AG08396 (cell line): ENCODE measurements at regions not wholly inside any gene's neighbourhood (a gene's known extent, or its start where the extent isn't known, plus 50 kb on each side); places are given as distances from the start of the nearest gene placed in this dataset.

ENCODE experiments used
- DNase-seq: peaks from one replicate; pipeline ENCODE4 v3.0.0; 2012; ENCODE audit warnings: low spot score, mixed read lengths

DNA sequence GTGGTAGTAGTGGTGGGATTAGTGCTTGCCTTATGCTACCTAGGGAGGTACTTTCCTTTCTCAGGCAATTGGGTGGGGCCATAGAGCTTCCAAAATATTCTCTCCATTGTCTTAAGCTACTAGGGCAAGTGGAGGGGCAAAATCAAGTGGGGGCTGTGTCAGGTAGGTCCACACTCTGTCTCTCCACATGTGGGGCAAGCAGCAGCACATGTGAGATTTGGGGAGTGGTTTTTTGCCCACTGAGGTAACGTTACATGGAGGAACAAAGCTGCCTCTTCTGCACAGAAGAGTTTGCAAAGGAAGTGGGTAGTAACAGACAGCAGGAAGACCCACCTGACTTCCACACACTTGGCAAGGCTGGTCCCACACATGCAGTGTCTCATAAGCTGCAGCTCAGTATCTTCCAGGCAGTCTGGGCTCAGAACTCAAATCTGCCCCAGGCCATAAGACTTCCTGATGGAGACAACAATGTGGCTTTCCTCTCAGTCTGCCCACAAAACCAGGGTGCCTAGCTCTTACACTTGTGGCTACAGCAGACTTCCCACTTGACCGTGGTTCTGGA lies 1581.5 kb upstream of the PCDH20 start:
- DNase-seq = no peak

DNA sequence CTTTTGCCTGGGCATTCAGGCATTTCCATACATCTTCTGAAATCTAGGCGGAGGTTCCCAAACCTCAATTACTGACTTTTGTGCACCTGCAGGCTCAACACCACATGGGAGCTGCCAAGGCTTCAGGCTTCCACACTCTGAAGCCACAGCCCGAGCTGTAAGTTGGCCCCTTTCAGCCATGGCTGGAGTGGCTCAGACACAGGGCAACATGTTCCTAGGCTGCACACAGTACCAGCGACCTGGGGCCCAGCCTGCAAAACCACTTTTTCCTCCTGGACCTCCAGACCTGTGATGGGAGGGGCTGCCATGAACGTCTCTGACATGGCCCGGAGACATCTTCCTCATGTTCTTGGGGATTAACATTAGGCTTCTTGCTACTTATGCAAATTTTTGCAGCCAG lies 1558.2 kb upstream of the PCDH20 start:
- DNase-seq = no peak

DNA sequence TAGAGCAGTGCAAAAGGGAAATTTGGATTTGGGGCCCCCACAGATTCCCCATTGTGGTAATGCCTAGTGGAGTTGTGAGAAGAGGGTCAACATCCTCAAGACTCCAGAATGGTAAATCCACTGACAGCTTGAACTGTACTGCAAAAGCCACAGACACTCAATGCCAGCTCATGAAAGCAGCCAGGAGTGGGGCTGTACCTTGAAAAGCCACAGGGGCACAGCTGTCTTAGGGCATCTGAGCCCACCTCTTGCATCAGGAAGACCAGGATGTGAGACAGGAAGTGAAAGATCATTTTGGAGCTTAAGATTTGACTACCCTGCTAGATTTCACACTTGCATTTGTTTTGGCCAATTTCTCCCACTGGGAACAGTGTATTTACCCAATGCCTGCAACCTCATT lies 1548.9 kb upstream of the PCDH20 start:
- no peak for DNase-seq

DNA sequence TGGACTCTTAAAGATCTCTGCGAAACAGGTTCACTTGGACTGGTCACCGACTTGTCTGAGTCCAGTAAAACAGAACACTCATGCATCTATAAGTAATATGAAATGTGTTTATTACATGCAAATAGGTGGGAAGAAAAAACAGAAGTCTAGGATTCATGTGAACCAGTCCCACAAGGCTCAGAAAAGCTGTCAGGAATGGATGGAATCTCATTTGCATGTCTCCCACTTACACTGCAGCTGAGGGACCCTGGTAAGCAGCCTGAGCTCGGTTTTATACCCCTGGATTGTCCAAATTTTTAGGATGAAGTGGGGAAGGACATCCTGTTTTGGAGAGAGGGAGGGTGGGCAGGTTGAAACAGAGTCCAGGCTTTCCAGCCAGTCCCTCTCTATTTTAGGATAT lies 1545.1 kb upstream of the PCDH20 start:
- no peak for DNase-seq

DNA sequence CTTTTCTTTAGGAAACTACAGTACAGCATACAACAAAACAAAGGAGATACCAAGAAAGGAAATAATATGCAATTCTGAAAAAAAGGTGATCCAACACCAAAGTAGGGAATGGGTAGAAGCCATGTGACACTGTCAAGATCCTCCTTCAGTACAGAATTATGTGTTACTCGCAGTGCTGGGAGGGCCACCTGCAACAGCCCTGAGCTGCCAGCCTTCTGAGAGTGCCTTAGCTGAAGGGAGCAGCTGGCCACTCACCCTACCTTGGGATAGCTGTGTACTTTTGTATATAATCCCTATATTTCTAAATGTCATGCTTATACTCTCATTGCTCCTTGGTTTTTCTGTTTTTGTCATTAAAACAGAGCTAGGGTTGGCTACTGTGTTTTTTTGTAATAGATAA lies 1518.2 kb upstream of the PCDH20 start:
- DNase-seq = no peak

DNA sequence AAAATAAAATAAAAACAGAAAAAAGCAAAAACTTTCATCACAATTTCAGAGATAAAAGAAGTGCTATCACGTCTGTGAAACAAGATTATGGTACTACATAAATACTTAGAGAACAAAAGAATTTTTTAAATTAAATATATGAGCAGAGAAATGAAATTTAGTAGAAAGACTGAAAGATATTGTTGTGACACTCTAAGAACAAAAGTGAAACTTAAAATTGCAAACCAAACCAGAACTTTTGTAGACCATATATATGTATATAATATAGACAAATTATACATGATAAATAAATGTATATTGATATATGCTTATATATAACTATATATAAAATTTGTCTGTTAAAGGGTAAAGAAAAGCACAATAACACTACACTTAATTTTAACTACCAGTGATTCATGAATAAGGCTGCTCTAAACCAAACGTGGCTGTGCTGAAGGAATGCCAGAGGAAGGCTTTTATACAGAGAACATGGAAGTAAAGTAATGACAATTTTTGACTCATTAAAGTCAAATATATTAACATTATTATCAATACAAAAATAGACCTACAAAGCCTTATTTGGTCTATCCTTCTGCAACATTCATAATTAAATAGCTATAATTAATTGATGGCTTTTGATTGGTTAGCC lies 1516.7 kb upstream of the PCDH20 start:
- no peak for DNase-seq

DNA sequence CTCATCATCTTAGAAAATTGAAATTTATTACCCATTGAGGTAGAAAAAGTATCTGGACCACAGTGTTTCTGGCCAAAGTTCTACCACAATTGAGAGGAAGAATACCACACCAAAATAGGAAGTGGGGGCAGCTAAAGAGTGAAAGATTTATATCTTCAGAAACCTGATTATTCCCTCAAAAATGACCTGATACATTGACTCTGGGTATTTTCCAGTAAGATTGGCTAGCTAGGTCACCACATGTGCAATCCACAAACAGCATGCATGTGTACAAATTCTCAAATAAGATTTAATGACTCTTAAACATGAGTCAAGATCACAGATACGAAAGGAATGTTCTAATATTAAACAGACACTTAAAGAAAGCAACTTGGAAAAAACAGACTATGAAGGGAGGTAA lies 1516.2 kb upstream of the PCDH20 start:
- DNase-seq = no peak

DNA sequence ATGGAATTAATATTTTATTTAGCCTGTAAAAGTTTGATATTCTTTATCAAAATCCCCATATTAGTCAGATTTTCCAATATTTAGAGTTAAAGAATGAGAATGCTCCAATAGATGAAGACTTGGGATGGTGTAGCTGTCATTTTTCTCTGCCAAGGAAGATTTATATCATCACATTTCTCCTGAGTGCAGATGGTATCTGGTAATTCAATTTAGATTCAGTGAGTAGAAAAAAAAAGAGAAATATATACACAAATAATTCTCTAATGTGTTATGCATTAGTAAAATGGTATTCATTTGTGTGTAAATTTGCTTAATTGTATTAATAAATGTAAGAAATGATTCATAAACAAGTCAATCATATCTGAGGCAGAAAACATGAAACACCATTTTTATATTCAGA lies 1508.7 kb upstream of the PCDH20 start:
- no peak for DNase-seq

DNA sequence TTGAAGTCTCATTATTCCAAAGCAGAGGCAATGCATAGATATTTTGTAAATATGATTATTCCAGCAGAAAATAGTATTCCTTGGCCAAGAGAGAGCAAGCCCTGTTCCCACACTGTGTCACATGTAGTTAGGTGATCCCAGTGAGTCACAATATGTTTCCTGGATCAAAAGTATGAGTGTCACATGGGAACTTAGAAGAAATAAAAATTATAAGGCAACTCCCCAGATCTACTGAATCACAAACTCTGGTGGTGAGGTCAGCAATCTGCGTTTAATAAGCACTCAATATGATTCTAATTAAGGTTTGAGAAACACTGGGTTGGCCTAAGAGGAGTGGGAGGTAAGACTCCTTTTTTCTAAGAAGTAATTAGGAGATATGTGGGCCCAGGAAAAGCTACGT lies 1504.5 kb upstream of the PCDH20 start:
- DNase-seq = no peak

DNA sequence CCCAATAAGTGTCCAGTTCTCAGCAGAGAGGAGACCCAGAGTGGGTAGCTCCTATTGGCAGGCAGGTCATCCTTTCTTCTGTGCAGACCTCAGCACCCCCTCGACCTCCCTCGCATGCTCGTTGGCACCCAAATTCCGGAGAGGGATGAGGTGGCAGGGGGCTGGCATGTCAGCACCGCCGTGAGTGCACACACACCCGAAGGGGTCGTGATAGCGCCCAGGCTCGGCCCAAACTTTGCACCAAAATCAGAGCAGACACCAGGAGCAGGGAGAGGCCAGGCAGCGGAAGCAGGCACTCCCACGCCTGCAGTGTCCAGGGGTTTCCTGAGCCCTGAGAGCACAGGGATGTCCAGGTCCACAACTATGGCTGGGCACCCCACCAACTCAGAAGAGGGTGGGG lies 1503.8 kb upstream of the PCDH20 start:
- DNase-seq = no peak

DNA sequence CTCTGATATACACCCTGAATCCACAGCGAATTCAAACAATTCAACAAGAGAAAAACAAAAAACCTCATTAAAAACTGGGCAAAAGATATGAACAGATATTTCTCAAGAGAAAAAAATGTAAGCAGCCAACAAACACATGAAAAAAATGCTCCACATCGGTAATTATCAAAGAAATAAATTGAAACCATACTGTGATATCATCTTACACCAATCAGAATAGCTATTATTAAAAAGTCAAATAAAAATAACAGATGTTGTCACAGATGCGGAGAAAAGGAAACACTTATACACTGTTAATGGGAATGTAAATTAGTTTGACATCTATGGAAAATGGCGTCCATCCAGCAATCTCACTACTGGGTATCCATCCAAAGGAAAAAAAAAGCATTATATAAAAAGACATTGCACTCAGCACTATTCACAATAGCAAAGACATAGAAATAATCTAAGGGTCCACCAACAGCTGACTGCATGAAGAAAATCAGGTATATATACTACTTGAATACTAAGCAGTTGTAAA lies 1495.0 kb upstream of the PCDH20 start:
- no peak for DNase-seq

DNA sequence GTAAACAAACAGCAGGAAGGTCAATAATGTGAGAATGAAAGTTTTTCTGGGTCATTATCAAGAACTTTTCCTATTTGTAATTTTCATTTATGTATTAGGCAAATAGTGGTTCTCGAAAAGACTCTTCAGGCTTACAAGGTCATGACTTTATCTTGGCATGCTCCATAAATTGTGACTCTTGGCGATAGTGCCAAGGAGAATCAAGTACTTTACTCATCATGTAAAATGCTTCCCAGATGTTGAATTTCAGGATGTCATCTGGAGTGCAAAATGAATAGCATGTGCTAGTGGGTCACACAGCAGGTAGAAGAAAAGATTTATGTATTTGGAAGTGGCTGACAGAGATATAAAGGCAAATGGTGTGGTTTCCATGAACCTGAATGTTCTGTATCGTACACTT lies 1492.7 kb upstream of the PCDH20 start:
- no peak for DNase-seq

DNA sequence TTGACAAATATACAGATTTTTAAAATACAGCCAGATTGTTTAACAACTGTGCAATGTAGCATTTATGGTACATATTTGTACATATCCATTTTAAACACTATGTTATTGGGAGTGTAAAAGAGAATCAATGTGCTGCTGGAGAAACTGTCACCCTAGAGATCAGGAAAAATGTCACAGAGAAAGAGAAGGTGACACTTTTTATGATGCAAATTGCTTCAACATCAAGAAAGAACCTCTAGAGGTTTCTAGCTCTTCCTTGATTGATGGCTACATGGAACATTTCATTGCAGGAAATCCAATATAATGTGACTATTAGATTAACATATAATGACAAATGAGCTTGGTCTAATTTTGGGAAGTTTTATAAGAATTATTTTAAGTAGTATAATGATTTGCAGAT lies 1491.2 kb upstream of the PCDH20 start:
- DNase-seq = no peak

DNA sequence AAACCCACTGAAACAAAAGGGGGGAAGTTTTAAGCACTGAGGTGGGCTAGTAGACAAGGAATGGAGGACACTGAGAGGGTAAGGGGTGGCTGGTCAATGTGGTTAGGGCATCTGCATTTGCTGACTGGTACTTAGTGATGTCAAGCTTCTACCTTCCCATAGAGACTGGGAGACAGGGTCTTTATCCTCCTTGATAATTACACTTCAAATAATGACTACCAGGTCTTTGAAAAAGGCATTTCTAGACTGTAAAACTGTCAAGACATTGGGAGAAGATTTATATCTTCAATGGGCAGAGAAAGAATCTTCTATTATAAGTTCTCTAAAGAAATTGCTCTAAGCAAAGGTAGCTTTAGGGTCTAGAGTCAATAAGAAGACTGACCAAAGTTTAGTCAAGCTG lies 1490.8 kb upstream of the PCDH20 start:
- no peak for DNase-seq

DNA sequence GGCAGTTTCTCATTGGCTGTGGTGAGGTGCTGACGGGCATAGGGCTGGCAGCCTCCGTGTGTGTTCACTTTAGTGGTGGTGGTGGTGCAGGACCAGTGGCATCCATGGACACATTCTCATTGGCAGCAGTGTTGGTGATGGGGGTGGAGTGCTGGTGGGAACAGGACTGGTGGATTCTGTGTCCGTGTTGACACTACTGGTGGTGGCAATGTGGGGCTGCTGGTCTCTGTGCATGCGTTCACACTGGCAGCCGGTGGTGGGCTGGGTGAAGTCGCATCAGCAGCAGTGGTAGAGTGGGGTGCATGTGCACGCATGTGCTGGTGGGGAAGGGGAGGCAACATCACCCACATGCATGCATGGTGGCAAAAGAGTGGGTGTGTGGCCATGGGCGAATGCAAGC lies 1471.4 kb upstream of the PCDH20 start:
- DNase-seq = no peak

DNA sequence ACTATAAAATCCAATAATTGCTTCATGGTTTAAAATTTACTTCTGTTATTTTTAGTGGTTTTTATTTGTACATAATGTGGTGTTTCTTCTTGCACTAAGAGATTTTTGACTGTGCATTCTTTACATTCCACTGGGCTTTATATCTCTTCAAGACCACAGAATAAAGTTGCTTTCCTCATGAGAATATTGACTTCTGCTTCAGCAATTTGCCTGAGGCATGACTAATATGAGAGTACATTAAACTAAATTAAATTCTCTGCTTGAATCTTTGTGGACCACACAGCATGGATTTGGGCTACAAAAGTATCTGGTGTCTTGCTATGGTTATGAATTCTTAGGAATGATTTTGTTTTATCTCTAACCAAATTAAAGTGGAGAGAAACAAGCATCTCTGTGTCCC lies 1463.4 kb upstream of the PCDH20 start:
- DNase-seq = no peak

DNA sequence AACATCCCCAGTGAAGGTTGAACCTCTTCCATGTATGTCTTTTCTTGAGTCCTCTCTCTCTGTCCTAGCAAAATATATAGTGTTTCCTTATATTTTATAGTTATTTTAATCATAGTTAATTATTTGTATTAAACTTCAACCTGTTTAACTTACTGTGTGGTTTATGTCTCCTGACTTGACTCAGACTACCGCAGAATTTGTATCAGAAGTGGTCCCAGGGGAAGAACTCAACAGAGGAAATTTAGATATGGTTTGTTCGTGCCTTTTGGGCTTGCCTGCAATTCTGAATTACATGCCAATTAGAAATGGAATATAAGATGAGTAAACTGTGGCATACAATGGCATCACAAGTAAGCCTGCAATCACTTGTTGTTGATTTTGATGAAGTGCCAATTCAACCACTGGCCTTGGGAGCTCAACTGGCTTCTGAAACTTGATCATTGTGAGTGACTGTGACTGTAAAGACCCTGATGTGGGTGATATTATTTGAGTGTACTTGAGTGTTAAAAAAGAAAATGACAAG lies 1459.5 kb upstream of the PCDH20 start:
- no peak for DNase-seq

DNA sequence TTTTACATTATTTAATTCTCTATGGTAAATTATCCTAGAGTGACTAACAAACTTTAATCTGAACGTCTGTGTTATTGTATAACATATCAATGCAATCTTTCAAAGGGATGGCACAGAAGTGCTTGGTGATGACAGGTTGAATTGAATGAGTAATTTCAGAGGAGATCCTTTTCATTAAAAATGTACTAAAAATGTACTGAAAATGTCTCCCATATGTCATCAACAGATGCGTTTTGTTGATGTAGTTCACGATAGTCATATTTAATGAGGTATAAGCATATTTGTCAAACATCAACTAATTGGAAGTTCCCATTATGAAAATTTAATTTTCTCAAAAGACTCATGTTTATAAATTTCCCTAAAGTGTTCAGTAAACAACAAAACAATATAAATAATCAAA lies 1434.7 kb upstream of the PCDH20 start:
- DNase-seq = no peak

DNA sequence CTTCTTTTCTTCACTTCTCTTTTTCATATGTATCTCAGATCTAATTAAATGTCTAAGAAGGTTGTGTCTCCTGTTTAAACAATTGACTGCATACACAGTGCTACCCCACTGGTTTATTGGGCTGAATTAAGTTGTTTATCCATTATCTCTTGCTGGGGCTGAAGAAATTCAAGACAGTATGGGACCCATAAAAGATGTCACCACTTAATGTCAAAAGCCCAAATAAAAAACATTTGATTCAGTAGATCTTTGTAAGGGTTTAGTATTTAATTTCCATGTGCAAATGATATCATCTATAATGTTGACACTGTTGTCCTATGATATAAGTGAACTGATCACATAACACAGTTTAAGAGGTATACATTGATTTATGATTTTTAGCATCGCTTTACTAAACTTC lies 1431.9 kb upstream of the PCDH20 start:
- no peak for DNase-seq

DNA sequence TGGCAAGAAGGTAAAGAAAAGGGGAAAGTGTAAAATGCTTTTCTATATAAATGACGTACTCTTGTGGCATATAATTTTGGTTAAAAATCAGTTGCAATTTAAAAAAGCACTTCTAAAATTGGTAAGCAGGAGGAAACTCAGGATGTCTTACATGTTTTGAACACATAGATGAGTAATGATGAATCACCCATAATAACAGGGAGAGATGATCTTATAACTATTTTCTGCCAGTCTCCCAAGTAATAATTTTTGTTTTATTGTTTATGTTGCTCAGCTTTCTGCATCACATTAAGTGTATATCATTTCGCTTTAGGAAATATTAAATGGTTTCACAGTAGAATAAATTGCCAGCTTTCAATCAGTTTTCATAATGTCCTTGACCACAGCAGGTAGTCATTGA lies 1430.7 kb upstream of the PCDH20 start:
- no peak for DNase-seq

DNA sequence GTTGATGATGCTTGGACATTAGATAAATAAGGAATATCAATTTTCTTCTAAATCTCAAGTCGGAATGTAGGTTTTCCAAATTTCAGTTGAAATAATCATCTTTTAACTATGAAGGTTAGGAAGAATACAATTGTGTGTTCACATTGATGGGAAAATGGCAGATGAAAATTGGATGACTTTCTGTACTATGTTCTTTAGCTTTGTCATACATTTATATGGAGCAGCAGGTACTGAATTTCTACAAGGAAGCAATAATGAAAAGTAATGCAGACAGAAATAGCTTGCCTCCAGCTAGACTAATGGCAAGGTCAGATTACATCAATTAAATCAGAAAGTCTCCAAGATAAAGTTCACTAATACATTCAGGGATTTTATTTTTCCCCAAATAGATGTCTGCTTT lies 1423.7 kb upstream of the PCDH20 start:
- no peak for DNase-seq

DNA sequence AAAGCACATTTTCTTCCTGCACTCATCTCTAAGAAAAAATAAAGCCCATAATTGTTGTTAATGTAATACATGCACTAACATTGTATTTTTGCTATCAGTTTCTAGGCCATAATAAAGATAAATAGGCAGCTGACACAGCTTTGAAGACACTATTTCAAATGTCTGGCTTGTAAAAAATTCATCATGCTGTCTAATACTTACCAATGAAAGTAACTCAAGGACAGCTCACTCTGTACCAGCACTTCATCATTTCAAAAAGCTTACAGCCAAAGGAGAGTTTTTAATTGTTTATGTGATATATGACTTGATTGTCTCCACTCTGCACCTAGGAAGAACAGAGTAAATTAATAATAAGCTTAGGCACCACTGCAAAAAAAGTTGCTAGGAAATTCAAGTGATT lies 1423.3 kb upstream of the PCDH20 start:
- DNase-seq = no peak

DNA sequence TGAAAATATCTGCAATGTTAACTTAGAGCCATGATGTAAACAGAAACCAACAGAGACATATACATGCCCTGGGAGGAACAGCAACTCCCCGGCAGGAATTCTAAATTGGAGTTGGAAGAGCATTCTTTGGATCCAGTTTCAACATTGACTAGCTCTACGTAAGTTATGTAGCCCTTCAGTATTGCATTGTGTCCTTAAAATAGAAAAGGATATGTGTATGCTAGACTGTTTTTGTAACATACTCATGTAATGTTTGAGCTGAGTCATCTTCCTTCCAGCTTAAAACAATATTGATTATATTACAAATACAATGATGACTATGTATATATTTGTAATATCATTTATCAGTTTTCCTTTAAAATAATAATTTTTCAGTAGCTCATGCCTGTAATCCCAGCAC lies 1422.2 kb upstream of the PCDH20 start:
- DNase-seq = no peak

DNA sequence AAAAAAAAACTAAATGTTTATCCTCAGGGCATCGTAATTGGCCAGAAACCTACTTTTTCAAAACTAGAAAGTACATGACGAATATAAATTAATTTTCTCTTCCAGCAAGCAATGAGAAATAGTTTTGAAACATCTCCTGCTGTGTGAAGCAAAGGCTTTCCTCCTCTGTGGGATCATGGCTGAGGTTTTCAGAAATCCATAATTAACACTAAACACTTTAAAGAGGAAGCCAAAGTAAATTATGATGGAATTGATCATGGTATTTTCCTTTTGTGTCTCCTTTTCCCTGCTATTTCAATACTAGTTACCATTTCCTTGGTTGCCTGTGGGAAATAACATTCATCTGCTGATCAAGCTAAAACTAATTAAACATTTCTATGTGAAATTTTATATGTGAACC lies 1413.8 kb upstream of the PCDH20 start:
- no peak for DNase-seq
